Mammary epithelial cell (primary cell): ENCODE measurements at regions not wholly inside any gene's neighbourhood (a gene's known extent, or its start where the extent isn't known, plus 50 kb on each side); places are given as distances from the start of the nearest gene placed in this dataset.

Experiments used
- EZH2 ChIP-seq: IDR thresholded peaks from 2 replicates; pipeline ENCODE4 v1.6.1; 2012; ENCODE audit warnings: low read length, inconsistent platforms, borderline replicate concordance
- TF ChIP-seq, protein P1 (sequence below), 2 donors: IDR thresholded peaks in 1 of 2; conservative IDR thresholded peaks in 1 of 2; 2 replicates each; pipeline ENCODE4 v1.5.1; 2011 to 2012; ENCODE audit warnings: inconsistent platforms in 2 of 2, low read length in 2 of 2, mild to moderate bottlenecking in 2 of 2, control low read depth in 1 of 2, low read depth in 1 of 2; ENCODE audit not compliant: insufficient read depth in 1 of 2; ENCODE audit errors: extremely low read depth in 1 of 2

DNA sequence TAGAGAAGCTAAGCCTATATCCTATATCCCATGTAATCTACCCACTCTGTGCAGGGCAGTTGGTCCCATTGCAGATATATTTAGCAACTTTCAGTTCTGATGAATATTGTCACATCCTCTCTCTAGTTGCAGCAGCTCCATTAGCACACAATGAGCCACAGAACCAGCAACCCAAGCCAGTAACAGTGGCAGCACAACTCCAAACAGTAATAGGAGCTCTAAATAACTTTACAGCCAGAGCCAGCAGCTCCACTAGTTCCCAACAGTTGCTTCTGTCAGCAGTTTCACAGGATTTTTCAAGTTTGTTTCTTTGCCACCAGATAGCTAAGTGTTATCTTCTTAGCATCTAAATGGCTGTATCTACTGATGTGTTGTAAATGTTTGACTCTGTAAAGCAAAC is 490.8 kb downstream of the HTR1B start:
- TF ChIP-seq, protein P1, sequence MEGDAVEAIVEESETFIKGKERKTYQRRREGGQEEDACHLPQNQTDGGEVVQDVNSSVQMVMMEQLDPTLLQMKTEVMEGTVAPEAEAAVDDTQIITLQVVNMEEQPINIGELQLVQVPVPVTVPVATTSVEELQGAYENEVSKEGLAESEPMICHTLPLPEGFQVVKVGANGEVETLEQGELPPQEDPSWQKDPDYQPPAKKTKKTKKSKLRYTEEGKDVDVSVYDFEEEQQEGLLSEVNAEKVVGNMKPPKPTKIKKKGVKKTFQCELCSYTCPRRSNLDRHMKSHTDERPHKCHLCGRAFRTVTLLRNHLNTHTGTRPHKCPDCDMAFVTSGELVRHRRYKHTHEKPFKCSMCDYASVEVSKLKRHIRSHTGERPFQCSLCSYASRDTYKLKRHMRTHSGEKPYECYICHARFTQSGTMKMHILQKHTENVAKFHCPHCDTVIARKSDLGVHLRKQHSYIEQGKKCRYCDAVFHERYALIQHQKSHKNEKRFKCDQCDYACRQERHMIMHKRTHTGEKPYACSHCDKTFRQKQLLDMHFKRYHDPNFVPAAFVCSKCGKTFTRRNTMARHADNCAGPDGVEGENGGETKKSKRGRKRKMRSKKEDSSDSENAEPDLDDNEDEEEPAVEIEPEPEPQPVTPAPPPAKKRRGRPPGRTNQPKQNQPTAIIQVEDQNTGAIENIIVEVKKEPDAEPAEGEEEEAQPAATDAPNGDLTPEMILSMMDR (conservative IDR thresholded peaks at IDR 0.05 in 1 of 2, IDR thresholded peaks at IDR 0.05 in 1 of 2; ENCODE audit: extremely low read depth in 1 of 2, insufficient read depth in 1 of 2, low read depth in 1 of 2, low read length in 2 of 2) = no peak
- no peak for TF ChIP-seq EZH2
